ENCODE measurements at regions not wholly inside any gene's neighbourhood (a gene's known extent, or its start where the extent isn't known, plus 50 kb on each side); places are given as distances from the start of the nearest gene placed in this dataset.

GRCh38 chr10:113273181-113274163, 279.4 kb upstream of the HABP2 start:
- TF ChIP-seq CTCF (conservative IDR thresholded peaks at IDR 0.05; ENCODE audit: control insufficient read depth, insufficient read depth, low read depth, low read length), result no peak
- no peak overlapping the region for H3K4me3 ChIP-seq (ENCODE audit: control insufficient read depth, low read depth, low read length)
- no peak for DNase-seq (ENCODE audit: low read depth)

GRCh38 chr10:113274176-113274829, 278.6 kb upstream of the HABP2 start:
- no peak for TF ChIP-seq CTCF (conservative IDR thresholded peaks at IDR 0.05; ENCODE audit: control insufficient read depth, insufficient read depth, low read depth, low read length)
- H3K4me3 ChIP-seq (ENCODE audit: control insufficient read depth, low read depth, low read length), result no peak overlapping the region
- peak; percentile 67 for DNase-seq (ENCODE audit: low read depth)

- no peak for DNase-seq (ENCODE audit: low read depth)
- no peak overlapping the region for H3K4me3 ChIP-seq (ENCODE audit: control insufficient read depth, low read depth, low read length)
- no peak for TF ChIP-seq CTCF (conservative IDR thresholded peaks at IDR 0.05; ENCODE audit: control insufficient read depth, insufficient read depth, low read depth, low read length)
Observed at GRCh38 chr10:113278221-113278620, 274.6 kb upstream of the HABP2 start.

- no peak overlapping the region for H3K4me3 ChIP-seq (ENCODE audit: control insufficient read depth, low read depth, low read length)
- no peak for DNase-seq (ENCODE audit: low read depth)
- TF ChIP-seq CTCF (conservative IDR thresholded peaks at IDR 0.05; ENCODE audit: control insufficient read depth, insufficient read depth, low read depth, low read length), result no peak
Observed at GRCh38 chr10:113278664-113279063, 274.2 kb upstream of the HABP2 start.

GRCh38 chr10:113279262-113279661, 273.6 kb upstream of the HABP2 start:
- no peak for TF ChIP-seq CTCF (conservative IDR thresholded peaks at IDR 0.05; ENCODE audit: control insufficient read depth, insufficient read depth, low read depth, low read length)
- no peak for DNase-seq (ENCODE audit: low read depth)
- no peak overlapping the region for H3K4me3 ChIP-seq (ENCODE audit: control insufficient read depth, low read depth, low read length)

GRCh38 chr10:113282564-113282963, 270.3 kb upstream of the HABP2 start:
- no peak for DNase-seq (ENCODE audit: low read depth)
- no peak overlapping the region for H3K4me3 ChIP-seq (ENCODE audit: control insufficient read depth, low read depth, low read length)
- no peak for TF ChIP-seq CTCF (conservative IDR thresholded peaks at IDR 0.05; ENCODE audit: control insufficient read depth, insufficient read depth, low read depth, low read length)

Measured in fibroblast of mammary gland (primary cell).